ENCODE measurements at regions not wholly inside any gene's neighbourhood (a gene's known extent, or its start where the extent isn't known, plus 50 kb on each side); places are given as distances from the start of the nearest gene placed in this dataset.

GRCh38 chr2:16006537-16007166 lies 66.3 kb downstream of the MYCN start:
- DNase-seq (ENCODE audit: extremely low read depth, low read depth, low spot score), result no peak

DNA sequence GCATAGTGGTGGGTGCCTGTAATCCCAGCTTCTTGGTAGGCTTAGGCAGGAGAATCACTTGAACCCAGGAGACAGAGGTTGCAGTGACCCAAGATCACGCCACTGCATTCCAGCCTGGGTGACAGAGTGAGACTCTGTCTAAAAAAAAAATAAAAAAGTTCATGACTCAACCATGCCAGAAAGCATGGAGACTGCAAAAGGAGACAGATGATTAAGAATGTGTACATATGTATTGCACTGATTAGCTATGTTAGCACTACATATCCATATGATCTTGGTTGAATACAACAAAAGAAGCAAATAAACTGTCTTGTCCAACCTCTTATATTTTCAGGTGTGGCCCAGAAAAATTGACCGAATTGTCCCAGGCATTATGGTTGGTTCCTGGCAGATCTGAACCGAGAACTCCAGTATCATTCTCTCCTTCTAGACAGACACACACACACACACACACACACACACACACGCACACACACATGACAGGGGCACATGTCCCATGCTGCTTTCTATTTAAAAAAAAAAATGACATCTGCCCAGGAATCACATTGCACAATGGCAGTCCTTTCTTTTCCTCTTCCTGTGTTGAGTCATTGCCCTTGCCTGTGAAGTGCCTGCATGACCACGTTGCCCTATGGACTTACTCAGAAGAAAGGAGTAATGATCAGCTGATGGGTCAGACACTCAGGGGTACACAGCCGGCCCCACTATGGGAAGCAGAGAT lies 65.6 kb downstream of the MYCN start:
- DNase-seq (ENCODE audit: extremely low read depth, low read depth, low spot score), result no peak

- no peak for DNase-seq (ENCODE audit: extremely low read depth, low read depth, low spot score)
These were observed 65.0 kb downstream of the MYCN start for GRCh38 chr2:16005389-16005788.

GRCh38 chr2:16003809-16004208 lies 63.5 kb downstream of the MYCN start:
- no peak for DNase-seq (ENCODE audit: extremely low read depth, low read depth, low spot score)

DNA sequence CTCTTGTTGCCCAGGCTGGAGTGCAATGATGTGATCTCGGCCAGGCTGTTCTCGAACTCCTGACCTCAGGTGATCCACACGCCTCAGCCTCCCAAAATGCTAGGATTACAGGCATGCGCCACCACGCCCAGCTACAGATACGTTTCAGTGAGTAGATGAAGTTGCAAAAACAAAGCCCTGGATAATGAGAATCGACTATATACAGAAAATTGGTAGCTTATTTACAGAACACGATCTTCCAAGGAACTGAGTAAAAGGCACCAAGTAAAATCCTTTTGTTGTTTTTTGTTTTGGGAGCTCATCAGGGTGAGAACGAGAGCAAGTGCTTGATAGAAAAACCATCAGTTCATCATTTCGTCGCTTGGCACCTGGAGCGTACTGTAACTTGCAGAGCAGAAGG lies 62.8 kb downstream of the MYCN start:
- DNase-seq (ENCODE audit: extremely low read depth, low read depth, low spot score), result no peak

- DNase-seq (ENCODE audit: extremely low read depth, low read depth, low spot score), result no peak
These were observed 62.2 kb downstream of the MYCN start for GRCh38 chr2:16002575-16002974.

- no peak for DNase-seq (ENCODE audit: extremely low read depth, low read depth, low spot score)
These were observed 61.8 kb downstream of the MYCN start for GRCh38 chr2:16002144-16002543.

- no peak for DNase-seq (ENCODE audit: extremely low read depth, low read depth, low spot score)
These were observed 60.3 kb downstream of the MYCN start for GRCh38 chr2:16000642-16001041.

- DNase-seq (ENCODE audit: extremely low read depth, low read depth, low spot score), result no peak
These were observed 59.5 kb downstream of the MYCN start for GRCh38 chr2:15999596-16000469.

DNA sequence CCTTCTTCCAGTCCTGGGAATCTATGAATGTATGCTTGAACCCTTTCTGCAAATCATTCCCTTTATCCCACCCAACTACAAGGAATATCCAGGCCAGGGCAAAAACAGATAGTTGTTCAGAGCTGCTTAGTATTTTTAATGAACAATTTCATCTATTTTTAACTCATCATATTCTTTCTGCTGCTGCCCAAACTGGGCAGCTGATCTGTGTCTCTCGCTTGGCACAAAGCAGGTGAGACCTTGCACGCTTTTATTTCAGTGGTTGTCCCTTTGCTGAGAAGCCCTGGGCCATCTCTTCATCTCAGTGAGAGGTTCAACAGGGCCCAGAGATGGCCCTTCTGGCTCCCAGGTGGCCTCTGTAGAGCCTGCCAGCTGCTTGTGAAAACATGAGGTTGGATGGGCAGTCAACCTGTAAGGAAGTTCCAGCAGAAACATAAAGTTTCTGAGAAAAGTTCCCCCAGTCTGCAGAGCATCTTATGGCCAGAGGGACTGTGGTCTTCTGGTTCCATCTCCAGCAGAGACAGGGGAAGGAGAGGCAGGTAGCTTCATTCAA lies 57.5 kb downstream of the MYCN start:
- no peak for DNase-seq (ENCODE audit: extremely low read depth, low read depth, low spot score)

DNA sequence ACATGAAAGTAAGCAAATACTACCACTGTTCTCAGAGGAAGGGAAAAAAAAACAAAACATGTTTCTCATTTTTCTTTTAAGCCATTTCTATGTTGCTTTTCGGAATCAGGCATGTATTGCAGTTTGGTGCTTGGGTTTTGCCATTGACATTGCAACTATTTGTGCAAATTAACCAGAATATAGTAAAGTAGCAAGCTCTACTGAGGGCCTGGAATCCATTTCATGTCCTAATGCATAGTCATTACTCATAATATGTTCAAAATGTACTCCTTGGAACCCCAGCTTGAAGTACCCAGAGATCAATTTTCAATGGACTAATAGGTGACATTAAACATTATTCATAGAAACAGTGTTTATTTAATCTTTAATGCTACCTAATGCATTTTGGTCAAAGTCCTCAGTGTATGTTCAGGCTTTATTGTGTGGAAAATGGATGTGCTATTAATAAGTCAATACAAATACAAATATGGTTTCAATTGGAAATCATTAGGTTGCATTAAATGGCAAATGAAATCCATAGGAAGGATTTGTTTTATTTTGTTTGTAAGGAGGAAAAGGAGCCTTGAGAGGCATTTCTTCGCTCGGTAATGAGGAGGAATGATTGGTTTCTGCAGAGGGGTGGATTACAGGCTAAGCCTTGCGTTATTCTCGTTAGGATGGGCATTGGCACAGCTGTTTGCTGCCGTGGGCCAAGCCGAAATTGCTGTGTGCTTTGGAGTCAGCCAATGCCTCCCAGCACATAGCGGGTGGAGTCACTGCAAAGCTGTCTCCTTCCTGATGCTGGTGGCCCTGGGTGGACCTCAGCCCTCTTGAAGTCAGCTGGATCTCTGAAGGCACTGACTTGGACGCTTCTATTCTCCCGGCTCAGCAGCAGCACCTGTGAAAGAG lies 56.4 kb downstream of the MYCN start:
- DNase-seq (ENCODE audit: extremely low read depth, low read depth, low spot score), result no peak

All from glomerular endothelial cell (primary cell).